Natural killer cell treated with Interleukin-12 subunit alpha and Interleukin-12 subunit beta and Interleukin-15 and Interleukin-18, amount 100 ng/mL, for 72 hours (primary cell): ENCODE measurements at regions not wholly inside any gene's neighbourhood (a gene's known extent, or its start where the extent isn't known, plus 50 kb on each side); places are given as distances from the start of the nearest gene placed in this dataset.
"Not testable (repeated sequence)": the region's sequence is repeated elsewhere in the genome, so short reads cannot be mapped to it uniquely, and the experiment has no call there.

Experiments
- ATAC-seq, 2 donors: fragments of 150-1000 bp; cut with Tn5 transposase in 1 of 2; sonication (Bioruptor Pico), chemical (Tn5 transposase) in 1 of 2; 2 replicates each; pipeline ENCODE4 v1.10.0; 2021
- DNase-seq: peaks from one replicate; pipeline ENCODE4 v3.0.0; 2022; ENCODE audit warnings: low spot score
- H3K27ac Mint-ChIP-seq, 2 donors: 1 replicate in 1 of 2; 2 replicates in 1 of 2; pipeline ENCODE4 v1.8.0; 2022; ENCODE audit warnings: mixed read lengths in 2 of 2, mild to moderate bottlenecking in 1 of 2, moderate library complexity in 1 of 2
- H3K27me3 Mint-ChIP-seq, 2 donors: 1 replicate in 1 of 2; 2 replicates in 1 of 2; pipeline ENCODE4 v1.8.0; 2022; ENCODE audit warnings: mixed read lengths in 2 of 2
- H3K36me3 Mint-ChIP-seq: one replicate; pipeline ENCODE4 v1.8.0; 2022; ENCODE audit warnings: mixed read lengths
- H3K4me1 Mint-ChIP-seq, 2 donors: 1 replicate in 1 of 2; 2 replicates in 1 of 2; pipeline ENCODE4 v1.8.0; 2022; ENCODE audit warnings: low read depth in 2 of 2, mixed read lengths in 2 of 2, mild to moderate bottlenecking in 1 of 2
- H3K4me3 Mint-ChIP-seq: one replicate; pipeline ENCODE4 v1.8.0; 2022; ENCODE audit warnings: mixed read lengths
- H3K9me3 Mint-ChIP-seq: 2 replicates; pipeline ENCODE4 v1.8.0; 2022; ENCODE audit warnings: mixed read lengths

DNA sequence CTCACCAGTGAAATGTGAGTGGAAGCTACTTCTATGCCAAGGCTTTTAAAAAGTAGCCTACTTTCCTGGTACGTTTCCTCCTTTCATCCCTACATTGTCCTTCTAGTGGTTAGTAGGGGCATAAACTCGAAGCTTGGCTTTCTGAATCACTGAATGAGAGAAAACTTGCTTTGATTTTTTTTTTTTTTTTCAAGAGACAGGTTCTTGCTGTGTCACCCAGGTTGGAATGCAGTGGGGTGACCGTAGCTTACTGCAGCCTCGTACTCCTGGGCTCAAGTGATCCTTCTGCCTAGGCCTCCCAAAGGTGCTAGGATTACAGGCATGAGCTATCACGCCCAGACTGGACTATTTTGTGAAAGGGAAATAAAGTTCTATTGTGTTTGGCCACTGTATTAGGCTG is 89.1 kb upstream of the IGFBP7 start:
- Mint-ChIP-seq H3K27me3 (peaks cover 8 to 9% of the 10 kb centered on the region in 2 donors), H3K36me3 (no peaks in the 10 kb centered on the region), H3K9me3 (no peaks in the 10 kb centered on the region), H3K4me3 (no peak overlapping the region), H3K27ac (no peak overlapping the region), H3K4me1 (peaks cover 0 to under 1% of the 10 kb centered on the region in 2 donors)
- ATAC-seq (no peak), DNase-seq (no peak)

DNA sequence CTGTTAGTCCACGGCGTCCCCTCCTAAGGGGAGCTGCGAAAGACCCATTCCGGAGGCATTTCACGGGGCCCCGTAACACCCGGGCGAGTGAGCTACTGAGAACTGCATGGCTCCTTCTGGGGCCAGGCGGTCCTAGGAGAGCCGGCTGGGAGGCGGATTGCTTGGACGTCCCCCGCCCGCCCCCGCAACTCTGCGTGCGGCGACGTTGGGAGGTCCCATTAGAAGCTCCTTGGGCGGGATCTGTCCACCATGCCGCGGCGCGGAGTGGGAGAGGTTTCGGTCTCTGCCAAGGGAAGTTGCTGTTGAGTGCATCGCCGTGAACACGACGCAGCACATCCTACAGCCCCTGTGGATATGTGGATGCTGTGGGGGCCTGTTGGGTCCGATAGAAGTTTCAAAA is 85.4 kb upstream of the IGFBP7 start:
- H3K4me1 Mint-ChIP-seq = peaks cover 0 to 2% of the 10 kb centered on the region in 2 donors
- no peaks in the 10 kb centered on the region for H3K9me3 Mint-ChIP-seq
- no peak overlapping the region for H3K4me3 Mint-ChIP-seq
- ATAC-seq (no peak), DNase-seq (no peak)
- no peak overlapping the region for H3K27ac Mint-ChIP-seq
- no peaks in the 10 kb centered on the region for H3K36me3 Mint-ChIP-seq
- H3K27me3 Mint-ChIP-seq = peaks cover 6 to 18% of the 10 kb centered on the region in 2 donors

DNA sequence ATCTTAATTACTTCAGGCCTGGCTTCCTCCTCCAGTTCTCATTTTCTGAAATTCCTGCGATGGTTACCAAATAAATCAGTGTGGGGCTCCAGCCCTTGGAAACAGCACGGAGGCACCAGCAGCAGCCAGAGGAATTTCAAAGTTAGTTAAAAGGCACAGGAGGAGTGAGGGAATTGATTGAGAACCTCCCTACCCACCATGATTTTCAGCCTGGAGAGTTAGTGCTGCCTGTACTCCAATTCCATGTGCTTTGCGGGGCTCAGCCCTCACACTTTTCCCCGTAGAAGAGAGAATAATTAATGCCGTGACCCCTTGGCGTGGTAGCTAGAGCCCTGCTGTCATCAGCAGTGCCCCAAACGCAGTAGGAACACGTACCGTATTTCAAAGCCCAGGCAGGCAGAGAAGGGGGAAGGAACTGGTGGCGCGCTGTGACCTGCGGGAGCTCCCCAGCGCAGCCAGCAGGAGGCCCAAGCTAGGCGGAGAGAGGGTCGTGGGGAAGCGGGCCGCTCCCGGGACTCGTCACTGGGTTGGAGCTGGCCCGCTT is 84.0 kb upstream of the IGFBP7 start:
- Mint-ChIP-seq H3K27ac (no peak overlapping the region), H3K4me3 (no peak overlapping the region), H3K27me3 (peaks cover 6 to 18% of the 10 kb centered on the region in 2 donors), H3K9me3 (no peaks in the 10 kb centered on the region), H3K36me3 (no peaks in the 10 kb centered on the region), H3K4me1 (peaks cover 0 to 2% of the 10 kb centered on the region in 2 donors)
- DNase-seq (no peak), ATAC-seq (no peak)

DNA sequence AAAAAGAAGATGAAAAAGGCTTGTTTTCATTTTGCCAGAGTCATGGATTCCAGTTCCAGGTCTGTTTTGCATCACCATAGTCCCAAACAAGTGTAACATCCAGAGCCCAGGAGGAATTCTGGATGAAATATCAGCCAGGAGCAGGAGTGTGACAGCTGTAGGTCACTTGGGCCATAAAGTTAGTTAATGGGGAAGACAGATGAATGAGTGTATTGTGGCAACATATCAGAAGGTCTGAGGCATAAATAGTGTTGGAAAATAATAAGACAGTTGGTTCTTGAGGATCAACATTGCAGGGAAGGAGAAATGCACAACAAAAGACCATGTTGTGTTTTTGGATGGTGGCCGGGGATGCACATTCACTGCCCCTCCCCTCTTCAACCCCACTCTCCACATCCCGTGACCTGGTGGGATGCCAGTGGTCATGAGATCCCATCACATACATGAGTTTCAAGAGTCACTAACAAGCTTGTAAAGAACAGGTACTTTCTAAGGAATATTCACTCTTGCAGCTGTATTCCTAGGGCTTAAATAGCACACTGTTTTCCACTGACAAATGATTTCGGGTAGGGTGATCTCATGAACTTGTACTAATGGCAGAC is 83.1 kb upstream of the IGFBP7 start:
- no peak for DNase-seq
- peaks cover 6 to 18% of the 10 kb centered on the region in 2 donors for H3K27me3 Mint-ChIP-seq
- no peak for ATAC-seq
- no peaks in the 10 kb centered on the region for H3K36me3 Mint-ChIP-seq
- no peak overlapping the region for H3K4me3 Mint-ChIP-seq
- no peaks in the 10 kb centered on the region for H3K9me3 Mint-ChIP-seq
- no peak overlapping the region for H3K27ac Mint-ChIP-seq
- peaks cover 0 to 2% of the 10 kb centered on the region in 2 donors for H3K4me1 Mint-ChIP-seq

DNA sequence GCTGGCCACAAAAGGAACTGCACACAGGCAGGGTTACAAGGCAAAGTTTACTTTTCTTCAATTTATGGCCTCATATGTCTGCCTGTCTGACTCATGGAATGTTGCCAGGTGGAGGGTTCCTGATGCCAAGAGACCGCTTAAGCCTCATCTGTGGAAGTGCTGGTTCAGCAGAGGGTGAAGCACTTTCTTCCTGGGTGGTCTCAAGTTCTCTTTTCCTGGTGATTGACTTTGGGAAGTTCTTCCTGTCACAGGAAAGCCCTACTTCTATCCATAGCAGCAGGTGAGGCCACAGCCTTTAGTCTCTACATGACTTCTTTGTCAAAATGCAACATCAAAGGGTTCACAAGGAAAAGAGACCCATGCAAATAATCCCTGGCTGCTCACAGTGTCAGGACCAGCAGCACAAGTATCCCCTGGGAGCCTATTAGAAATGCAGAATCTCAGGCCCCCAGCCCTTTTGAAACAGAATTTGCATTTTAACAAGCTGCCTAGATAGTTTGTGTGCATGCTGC is 81.4 kb upstream of the IGFBP7 start:
- DNase-seq = no peak
- ATAC-seq = no peak
- peaks cover 0 to 11% of the 10 kb centered on the region in 2 donors for H3K27me3 Mint-ChIP-seq
- no peak overlapping the region for H3K4me3 Mint-ChIP-seq
- H3K36me3 Mint-ChIP-seq = no peaks in the 10 kb centered on the region
- H3K4me1 Mint-ChIP-seq = peaks cover 0 to 2% of the 10 kb centered on the region in 2 donors
- H3K9me3 Mint-ChIP-seq = no peaks in the 10 kb centered on the region
- H3K27ac Mint-ChIP-seq = no peak overlapping the region

DNA sequence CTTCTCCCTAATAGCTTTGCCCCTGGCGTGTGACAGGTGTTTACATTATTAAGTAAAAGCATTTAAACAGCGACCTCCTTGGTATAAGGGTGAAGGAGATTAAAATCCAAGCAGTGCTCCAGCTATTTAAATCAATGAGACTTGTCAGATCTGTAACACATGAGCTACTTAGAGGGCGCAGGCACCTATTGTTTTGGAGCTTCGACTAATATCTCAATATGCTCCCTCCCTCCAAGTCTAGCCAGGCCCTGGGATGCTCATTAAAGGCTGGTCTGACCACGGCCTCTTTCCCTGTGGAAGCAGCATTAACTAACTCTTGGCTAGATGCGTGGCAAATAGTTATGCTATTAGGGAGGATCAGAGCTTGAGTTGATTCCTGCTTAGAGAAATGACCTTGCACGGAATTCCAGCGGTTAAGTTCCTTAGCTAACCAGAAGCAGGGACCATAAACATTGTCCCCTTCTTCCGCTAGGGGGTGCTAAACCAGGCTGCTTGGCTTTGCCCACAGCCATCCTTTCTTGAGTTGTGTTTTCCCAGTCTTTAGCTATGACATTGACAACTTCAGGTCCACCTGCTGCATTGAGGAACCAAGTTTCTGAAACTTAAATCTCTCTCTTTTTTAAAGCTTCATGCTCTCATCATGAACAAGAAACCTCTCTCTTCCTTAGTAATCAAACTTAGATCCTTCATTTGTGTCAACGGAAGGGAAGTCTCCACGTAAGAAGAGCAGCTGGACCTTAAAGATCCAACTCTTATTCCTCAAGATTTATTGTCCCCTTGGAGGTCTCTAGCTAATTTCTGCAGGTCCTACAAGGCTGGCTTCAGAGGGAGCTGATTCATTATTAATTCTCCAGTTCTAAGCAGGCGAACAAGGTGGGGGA is 80.7 kb upstream of the IGFBP7 start:
- DNase-seq (no peak), ATAC-seq (no peak)
- Mint-ChIP-seq H3K36me3 (no peaks in the 10 kb centered on the region), H3K4me1 (peaks cover 0 to 2% of the 10 kb centered on the region in 2 donors), H3K4me3 (no peak overlapping the region), H3K27ac (no peak overlapping the region), H3K27me3 (peaks cover 0 to 11% of the 10 kb centered on the region in 2 donors), H3K9me3 (no peaks in the 10 kb centered on the region)

DNA sequence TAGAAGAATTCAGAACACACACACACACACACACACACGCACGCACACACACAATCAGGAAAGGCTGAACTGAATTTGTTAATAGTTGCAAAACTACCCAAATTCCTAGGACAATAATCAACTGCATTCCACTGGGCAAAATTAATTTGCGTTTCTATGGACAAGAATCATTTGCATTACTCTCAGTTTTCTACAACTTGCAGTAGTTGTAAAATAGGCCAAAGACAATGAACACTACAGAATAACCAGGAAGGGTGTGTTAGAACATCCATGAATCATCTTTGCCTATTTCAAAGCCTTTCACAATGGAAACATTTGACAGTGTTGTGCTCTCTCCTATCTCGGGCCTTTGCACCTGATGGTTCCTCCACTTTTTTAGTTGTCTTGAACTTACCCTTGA is 77.1 kb upstream of the IGFBP7 start:
- ATAC-seq = no peak
- Mint-ChIP-seq H3K4me3 (no peak overlapping the region), H3K9me3 (no peaks in the 10 kb centered on the region), H3K27ac (no peak overlapping the region), H3K27me3 (peaks cover 0 to 3% of the 10 kb centered on the region in 2 donors), H3K4me1 (no peaks in the 10 kb centered on the region), H3K36me3 (no peaks in the 10 kb centered on the region)
- no peak for DNase-seq

DNA sequence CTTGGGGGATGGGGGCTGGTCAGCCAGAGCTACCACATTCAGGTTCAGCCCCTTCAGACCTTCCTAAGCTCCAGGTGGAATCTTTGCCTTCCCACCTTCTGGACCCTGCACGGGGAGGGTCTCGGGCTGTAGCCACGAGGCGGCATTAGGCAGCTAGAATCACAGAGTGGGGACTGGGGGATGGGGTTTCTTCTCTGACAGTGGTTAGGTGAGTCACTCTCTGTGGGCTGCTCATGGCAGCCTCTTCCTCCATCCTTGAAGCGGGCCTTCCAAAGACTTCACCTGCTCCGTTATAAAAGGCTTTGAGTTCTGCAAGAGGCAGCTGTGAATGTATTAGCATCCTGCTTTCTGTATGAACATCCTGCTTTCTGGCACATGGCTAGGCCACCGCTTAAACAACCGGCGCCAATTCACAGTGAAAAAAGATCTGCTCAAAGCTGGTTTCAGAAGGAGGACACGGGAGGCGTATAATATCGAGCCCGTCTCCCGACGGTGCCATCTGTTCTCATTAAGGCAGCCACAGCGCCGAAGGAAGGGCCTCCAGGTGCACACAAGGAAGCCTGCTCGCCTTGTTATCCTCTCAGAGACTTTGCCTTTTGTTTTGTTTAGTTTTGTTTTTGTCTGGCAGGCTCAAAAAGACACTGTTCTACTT is 74.3 kb upstream of the IGFBP7 start:
- Mint-ChIP-seq H3K4me3 (no peak overlapping the region), H3K9me3 (no peaks in the 10 kb centered on the region), H3K27me3 (peaks cover 0 to 3% of the 10 kb centered on the region in 2 donors), H3K4me1 (no peaks in the 10 kb centered on the region), H3K36me3 (no peaks in the 10 kb centered on the region), H3K27ac (no peak overlapping the region)
- DNase-seq (no peak), ATAC-seq (no peak)

DNA sequence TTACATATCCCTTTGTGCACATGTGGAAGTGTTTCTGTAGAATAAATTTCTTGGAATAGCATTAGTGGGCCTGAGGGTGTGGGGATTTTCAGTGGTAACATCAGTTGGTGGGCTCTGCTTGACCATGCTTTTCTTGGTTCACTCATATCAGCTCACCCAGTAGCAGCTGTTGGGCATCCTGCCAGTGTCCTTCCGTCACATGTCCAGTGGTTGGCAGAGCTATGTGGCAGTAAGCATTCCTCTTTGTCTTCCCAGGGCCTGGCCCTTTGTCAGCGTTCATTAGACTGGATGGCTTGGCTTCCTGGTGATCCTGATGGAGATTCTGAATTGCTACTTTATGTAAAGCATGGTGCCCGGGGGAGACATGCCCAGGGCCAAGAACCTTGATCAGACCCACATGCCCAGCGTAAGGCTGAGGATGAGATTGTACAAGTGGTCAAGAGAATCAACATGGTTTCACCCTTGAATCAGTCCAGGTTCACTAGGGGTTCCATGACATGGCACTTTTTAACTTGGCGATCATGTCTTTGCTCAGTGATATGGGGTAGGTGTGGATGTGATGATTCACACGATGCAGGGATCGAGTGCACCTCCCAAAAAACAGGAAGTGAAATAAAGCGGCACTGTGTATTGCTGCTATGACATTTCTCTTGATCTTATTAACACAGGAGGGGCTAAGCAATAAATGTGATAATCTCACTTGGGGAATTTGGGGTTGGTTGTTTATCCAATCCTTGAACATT is 72.1 kb upstream of the IGFBP7 start:
- DNase-seq (no peak), ATAC-seq (peak in 1 of 2 donors; percentile 20)
- Mint-ChIP-seq H3K36me3 (no peaks in the 10 kb centered on the region), H3K4me1 (no peaks in the 10 kb centered on the region), H3K27ac (no peak overlapping the region), H3K27me3 (peaks cover 0 to 3% of the 10 kb centered on the region in 2 donors), H3K9me3 (no peaks in the 10 kb centered on the region), H3K4me3 (no peak overlapping the region)

DNA sequence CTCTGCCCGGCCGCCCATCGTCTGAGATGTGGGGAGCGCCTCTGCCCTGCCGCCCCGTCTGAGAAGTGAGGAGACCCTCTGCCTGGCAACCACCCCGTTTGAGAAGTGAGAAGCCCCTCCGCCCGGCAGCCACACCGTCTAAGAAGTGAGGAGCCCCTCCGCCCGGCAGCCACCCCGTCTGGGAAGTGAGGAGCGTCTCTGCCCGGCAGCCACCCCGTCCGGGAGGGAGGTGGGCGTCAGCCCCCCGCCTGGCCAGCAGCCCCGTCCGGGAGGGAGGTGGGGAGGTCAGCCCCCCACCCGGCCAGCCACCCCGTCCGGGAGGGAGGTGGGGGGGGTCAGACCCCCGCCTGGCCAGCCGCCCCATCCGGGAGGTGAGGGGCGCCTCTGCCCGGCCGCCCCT is 63.0 kb upstream of the IGFBP7 start:
- not testable (repeated sequence) for H3K27ac Mint-ChIP-seq, H3K9me3 Mint-ChIP-seq

DNA sequence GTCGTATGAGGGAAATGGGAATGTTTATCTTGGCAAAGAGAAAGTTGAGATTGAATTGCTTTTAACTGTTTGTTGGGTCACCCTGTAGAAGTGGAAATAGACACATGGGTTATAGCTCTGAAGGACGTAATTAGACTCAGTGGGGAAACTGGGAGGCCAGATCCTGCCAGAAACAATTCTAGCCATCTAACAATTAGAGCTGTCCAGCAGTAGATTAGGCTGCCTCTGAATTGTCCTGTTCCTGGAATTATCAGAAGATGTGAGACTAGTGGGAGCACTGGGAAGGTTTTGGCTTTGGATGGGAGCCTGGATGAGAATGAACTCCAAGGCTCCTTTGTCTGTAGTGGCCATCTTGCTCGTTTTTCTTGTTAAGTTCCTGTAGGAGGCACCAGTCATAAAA is 61.9 kb upstream of the IGFBP7 start:
- DNase-seq (no peak), ATAC-seq (no peak)
- no peaks in the 10 kb centered on the region for H3K4me1 Mint-ChIP-seq
- H3K4me3 Mint-ChIP-seq = no peak overlapping the region
- peaks cover 6 to 20% of the 10 kb centered on the region in 2 donors for H3K27me3 Mint-ChIP-seq
- H3K36me3 Mint-ChIP-seq = no peaks in the 10 kb centered on the region
- H3K27ac Mint-ChIP-seq = no peak overlapping the region
- H3K9me3 Mint-ChIP-seq = no peaks in the 10 kb centered on the region

More for the DNA sequence above, 63.0 kb upstream of the IGFBP7 start:
- H3K36me3 Mint-ChIP-seq, H3K4me3 Mint-ChIP-seq, ATAC-seq, DNase-seq, H3K4me1 Mint-ChIP-seq: not testable (repeated sequence)
- H3K27me3 Mint-ChIP-seq = peaks cover 3 to 16% of the 10 kb centered on the region in 2 donors

DNA sequence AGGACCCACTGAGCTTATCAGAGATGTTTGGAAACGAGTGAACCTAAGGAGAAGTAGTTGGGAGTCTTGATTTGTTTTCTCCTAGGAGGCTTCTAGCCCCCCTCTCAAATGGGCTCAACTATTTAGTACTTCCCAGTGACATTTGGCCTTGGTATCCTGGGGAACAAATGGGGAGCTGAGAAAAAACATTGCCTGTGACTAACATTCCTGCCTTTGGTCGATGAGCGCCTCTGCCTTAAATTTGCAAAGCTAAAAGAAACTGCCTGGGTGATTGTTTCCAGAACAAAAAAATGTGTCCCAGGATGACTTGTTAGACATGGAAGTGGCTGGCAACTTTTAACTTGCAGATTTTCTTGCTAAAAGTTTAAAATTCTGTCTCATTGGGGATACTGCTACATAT is 58.8 kb upstream of the IGFBP7 start:
- Mint-ChIP-seq H3K4me3 (no peak overlapping the region), H3K27me3 (peaks cover 12 to 35% of the 10 kb centered on the region in 2 donors), H3K4me1 (peaks cover 5 to 6% of the 10 kb centered on the region in 2 donors), H3K36me3 (no peaks in the 10 kb centered on the region), H3K27ac (no peak overlapping the region), H3K9me3 (no peaks in the 10 kb centered on the region)
- DNase-seq = no peak
- ATAC-seq = no peak
